IMR-90 (cell line): ENCODE measurements at regions not wholly inside any gene's neighbourhood (a gene's known extent, or its start where the extent isn't known, plus 50 kb on each side); places are given as distances from the start of the nearest gene placed in this dataset.

Experiments
- BHLHE40 ChIP-seq: fragments of 150-350 bp; IDR thresholded peaks from 2 replicates; pipeline ENCODE4 v1.6.1; 2016; ENCODE audit warnings: mild to moderate bottlenecking, low read depth, low read length
- FOS ChIP-seq: fragments of 150-350 bp; IDR thresholded peaks from 2 replicates; pipeline ENCODE4 v1.6.1; 2016; ENCODE audit warnings: low read depth, low read length
- RAD21 ChIP-seq: IDR thresholded peaks from 2 replicates; pipeline ENCODE4 v1.6.1; 2012; ENCODE audit warnings: low read length, improper control_type of control experiment
- RFX5 ChIP-seq: IDR thresholded peaks from 2 replicates; pipeline ENCODE4 v1.8.0; 2012; ENCODE audit warnings: low read depth, mild to moderate bottlenecking, low read length, moderate library complexity

GRCh38 chr13:109869312-109870237 lies 83.2 kb upstream of the IRS2 start (continued):
- no peak for TF ChIP-seq RFX5
- TF ChIP-seq FOS: no peak
- TF ChIP-seq RAD21: peak; percentile 21
- peak; percentile 66 for TF ChIP-seq BHLHE40
